LNCAP (cell line): ENCODE measurements at regions not wholly inside any gene's neighbourhood (a gene's known extent, or its start where the extent isn't known, plus 50 kb on each side); places are given as distances from the start of the nearest gene placed in this dataset.

Source experiments
- TF ChIP-seq, protein P1 (sequence below): fragments of 450-650 bp; IDR thresholded peaks from 2 replicates; pipeline ENCODE4 v1.5.1; 2017; ENCODE audit warnings: mild to moderate bottlenecking

DNA sequence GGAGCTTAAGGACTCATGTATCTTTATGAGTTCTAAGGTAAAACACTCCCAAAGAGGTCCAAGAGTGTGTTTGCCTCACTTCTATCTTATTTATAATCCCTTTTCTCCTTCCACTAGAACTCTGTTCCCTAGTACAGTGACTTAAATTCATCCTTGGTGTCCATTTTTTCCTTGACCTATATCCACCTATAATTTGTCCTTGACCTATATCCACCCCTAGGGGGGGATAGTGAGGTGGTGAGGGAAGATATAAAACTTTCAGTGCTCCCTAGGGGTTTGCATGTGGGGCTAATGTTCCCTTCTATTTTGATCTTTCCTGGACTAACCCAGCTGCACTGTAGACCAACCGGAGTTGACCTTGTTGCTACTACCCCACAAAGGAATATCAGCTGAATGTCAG lies 83.5 kb upstream of the GNAQ start:
- TF ChIP-seq, protein P1, sequence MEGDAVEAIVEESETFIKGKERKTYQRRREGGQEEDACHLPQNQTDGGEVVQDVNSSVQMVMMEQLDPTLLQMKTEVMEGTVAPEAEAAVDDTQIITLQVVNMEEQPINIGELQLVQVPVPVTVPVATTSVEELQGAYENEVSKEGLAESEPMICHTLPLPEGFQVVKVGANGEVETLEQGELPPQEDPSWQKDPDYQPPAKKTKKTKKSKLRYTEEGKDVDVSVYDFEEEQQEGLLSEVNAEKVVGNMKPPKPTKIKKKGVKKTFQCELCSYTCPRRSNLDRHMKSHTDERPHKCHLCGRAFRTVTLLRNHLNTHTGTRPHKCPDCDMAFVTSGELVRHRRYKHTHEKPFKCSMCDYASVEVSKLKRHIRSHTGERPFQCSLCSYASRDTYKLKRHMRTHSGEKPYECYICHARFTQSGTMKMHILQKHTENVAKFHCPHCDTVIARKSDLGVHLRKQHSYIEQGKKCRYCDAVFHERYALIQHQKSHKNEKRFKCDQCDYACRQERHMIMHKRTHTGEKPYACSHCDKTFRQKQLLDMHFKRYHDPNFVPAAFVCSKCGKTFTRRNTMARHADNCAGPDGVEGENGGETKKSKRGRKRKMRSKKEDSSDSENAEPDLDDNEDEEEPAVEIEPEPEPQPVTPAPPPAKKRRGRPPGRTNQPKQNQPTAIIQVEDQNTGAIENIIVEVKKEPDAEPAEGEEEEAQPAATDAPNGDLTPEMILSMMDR = peak; percentile 28; the same call in 1 of the 2 replicates

DNA sequence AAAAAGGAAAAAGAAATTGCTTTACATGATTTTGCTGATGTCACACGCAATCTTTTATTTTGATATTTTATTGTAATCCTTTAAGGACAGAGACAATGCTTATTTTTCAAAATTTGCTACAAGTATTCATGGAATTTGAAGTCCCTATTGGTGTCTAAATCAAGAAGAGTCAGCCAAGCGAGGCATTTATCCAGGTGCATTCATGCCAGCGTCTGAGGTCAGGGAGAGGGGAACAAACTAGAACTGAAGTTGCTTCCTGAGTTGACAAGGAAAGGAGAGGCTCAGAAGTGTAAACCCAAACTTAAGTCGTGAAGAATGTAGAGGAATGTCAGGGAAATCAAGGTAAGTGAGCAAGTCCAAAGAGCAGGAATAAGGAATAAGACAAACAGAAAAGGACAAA lies 83.0 kb upstream of the GNAQ start:
- TF ChIP-seq, protein P1 = no peak

DNA sequence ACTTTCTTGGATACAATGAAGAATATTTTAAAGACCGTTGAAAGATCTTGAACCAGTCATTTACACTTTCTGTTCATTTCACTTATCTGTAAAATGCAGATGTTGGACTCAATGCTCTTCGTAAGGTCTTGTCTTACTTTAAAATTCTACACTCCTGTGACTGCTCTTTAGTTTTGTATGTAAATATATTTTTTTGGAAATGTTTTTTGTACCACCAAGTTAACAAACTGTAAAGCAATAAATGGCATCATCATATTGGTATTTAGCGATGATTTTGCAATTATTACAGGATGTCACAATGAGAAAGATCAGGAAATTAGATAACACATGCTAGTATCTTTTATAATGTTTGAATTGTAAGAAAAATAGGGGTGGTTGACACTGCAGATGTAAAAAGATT lies 80.8 kb upstream of the GNAQ start:
- TF ChIP-seq, protein P1 = no peak

DNA sequence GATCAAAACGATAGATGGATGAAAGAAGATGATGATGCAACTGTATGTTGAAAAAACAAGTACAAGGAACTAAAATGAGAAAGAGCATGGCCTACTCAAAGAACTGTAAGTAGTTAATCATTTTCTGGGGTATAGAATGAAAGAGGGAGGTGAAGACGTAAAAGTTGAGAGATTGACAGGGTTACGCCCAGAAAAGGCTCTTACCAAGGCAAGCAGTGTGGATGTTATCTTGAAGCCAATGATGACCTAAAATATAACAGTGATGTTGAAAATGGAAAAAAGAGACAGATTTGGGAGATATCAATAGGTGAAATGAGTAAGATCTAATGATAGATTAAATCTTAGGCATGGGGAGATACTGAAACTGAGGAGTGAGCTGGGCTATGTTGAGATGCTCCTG lies 80.4 kb upstream of the GNAQ start:
- TF ChIP-seq, protein P1 = no peak

DNA sequence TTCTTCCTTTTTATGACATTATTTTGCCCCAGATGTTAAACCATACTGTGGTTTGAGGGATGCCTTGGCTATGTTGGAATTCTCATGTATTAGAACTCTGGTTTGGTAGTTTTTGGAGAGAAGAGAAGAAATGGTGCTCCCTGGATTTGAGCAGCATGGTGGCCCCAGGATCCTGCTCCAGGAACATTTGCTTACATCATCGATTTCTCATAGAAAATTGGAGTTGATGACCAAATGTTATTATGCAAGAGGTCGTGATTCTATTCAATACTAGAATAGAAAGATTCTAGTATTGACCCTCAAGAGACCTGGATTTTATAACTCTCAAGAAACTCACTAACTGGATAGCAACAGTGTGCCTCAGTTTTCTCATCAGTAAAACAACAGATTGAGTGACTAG lies 77.5 kb upstream of the GNAQ start:
- TF ChIP-seq, protein P1 = no peak

DNA sequence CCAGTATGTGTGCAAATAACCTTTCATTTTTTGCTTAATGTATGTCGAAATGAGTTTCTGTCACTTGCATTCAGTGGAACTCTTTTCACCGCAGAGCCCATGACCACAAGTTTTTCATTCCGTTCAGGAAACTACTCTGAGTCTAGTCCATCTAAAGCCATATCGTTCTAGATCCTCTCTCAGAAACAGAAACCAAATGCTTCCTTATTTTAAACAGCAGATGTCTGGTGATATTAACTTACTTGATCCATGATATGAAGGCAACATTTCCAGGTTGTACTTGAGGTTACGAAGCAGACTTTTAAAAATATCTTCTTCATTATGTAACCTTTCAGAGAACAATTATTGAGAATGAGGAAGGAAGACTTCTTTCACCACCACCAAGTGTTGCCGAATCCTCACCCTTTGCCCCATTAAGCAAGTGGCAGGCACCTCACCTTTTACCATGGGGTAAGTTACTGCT lies 72.4 kb upstream of the GNAQ start:
- TF ChIP-seq, protein P1 = no peak

DNA sequence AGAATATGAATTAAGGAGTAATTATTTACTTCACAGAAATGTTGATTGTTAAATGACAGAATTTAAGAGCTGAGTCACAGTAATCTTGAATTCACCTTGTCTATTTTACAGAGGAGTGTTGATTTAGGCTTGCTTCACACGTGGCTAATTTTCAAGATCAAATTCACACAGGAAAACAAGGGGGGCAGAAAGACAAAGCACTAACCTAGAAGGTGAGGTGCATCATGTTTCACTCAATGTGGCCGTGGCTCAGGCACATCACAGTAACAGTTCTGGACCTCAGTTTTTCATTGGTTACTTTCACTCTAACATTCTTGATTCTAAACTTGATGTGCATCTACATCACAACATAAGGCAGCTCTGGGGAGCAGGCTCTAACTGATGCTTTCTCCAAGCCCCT lies 69.6 kb upstream of the GNAQ start:
- TF ChIP-seq, protein P1 = no peak

DNA sequence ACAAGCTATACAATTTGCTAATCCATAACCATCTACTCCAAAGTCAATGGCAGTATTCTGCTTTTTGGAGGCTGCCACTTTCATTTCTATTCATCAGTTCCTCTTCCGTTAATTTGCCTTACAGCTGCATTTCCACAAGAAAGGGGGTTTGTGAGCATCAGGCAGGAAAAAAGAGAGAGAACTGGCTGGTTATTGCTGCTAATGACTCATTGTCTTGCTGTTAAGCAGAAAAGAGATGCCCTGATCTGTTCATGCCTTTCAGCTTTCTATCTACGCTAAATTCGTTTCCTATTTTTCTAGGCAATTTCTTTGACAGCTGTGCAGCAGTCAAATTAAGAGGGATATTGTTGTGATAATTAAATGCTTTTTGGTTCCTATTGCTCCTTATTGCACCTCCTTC lies 65.9 kb upstream of the GNAQ start:
- TF ChIP-seq, protein P1 = no peak
